Neuronal stem cell (in vitro differentiated cells): ENCODE measurements at regions not wholly inside any gene's neighbourhood (a gene's known extent, or its start where the extent isn't known, plus 50 kb on each side); places are given as distances from the start of the nearest gene placed in this dataset.

Source experiments
- DNase-seq: peaks from one replicate; pipeline ENCODE4 v3.0.0-alpha.2; 2013; ENCODE audit warnings: low spot score
- H2AFZ ChIP-seq: one replicate; pipeline ENCODE4 v1.6.1; 2013; ENCODE audit warnings: mild to moderate bottlenecking, low read length, inconsistent platforms
- H2AK5ac ChIP-seq: 2 replicates; pipeline ENCODE4 v1.6.1; 2013; ENCODE audit warnings: low read depth, mild to moderate bottlenecking, inconsistent platforms, low read length, moderate library complexity, mixed read lengths
- H2BK120ac ChIP-seq: 2 replicates; pipeline ENCODE4 v1.6.1; 2013; ENCODE audit warnings: low read depth, mild to moderate bottlenecking, inconsistent platforms, low read length, moderate library complexity, mixed read lengths
- H2BK12ac ChIP-seq: one replicate; pipeline ENCODE4 v1.6.1; 2013; ENCODE audit warnings: low read length, inconsistent platforms
- H2BK15ac ChIP-seq: 2 replicates; pipeline ENCODE4 v1.6.1; 2013; ENCODE audit warnings: mild to moderate bottlenecking, low read length, inconsistent platforms, mixed read lengths
- H2BK5ac ChIP-seq: one replicate; pipeline ENCODE4 v1.6.1; 2013; ENCODE audit warnings: inconsistent platforms, mild to moderate bottlenecking, low read length, moderate library complexity
- H3K14ac ChIP-seq: one replicate; pipeline ENCODE4 v1.6.1; 2013; ENCODE audit warnings: low read length, inconsistent platforms
- H3K18ac ChIP-seq: 2 replicates; pipeline ENCODE4 v1.6.1; 2013; ENCODE audit warnings: low read length, inconsistent platforms
- H3K23ac ChIP-seq: 2 replicates; pipeline ENCODE4 v1.6.1; 2013; ENCODE audit warnings: low read depth, mild to moderate bottlenecking, mixed read lengths, low read length, inconsistent platforms; ENCODE audit not compliant: poor library complexity
- H3K27ac ChIP-seq: replicated peaks from 3 replicates; pipeline ENCODE4 v1.5.1; 2013; ENCODE audit warnings: low read length, inconsistent platforms
- H3K27me3 ChIP-seq, 3 experiments: 2 replicates each; pipeline ENCODE4 v1.6.1; 2013; ENCODE audit warnings: low read length in 3 of 3, mild to moderate bottlenecking in 2 of 3, inconsistent platforms in 1 of 3, low read depth in 1 of 3, mixed read lengths in 1 of 3, moderate library complexity in 1 of 3; ENCODE audit not compliant: control insufficient read depth in 3 of 3, insufficient read depth in 3 of 3
- H3K36me3 ChIP-seq, 2 donors: replicated peaks in 1 of 2; 2 replicates each; pipeline ENCODE4 v1.6.1; 2013; ENCODE audit warnings: low read length in 2 of 2; ENCODE audit not compliant: control insufficient read depth in 2 of 2, insufficient read depth in 2 of 2
- H3K4ac ChIP-seq: 2 replicates; pipeline ENCODE4 v1.6.1; 2013; ENCODE audit warnings: inconsistent platforms, mild to moderate bottlenecking, low read length, moderate library complexity
- H3K4me1 ChIP-seq, 2 donors: 1 replicate in 1 of 2; 2 replicates in 1 of 2; pipeline ENCODE4 v1.6.1; 2013; ENCODE audit warnings: low read length in 2 of 2, low read depth in 1 of 2; ENCODE audit not compliant: control insufficient read depth in 2 of 2, insufficient read depth in 1 of 2
- H3K4me2 ChIP-seq: one replicate; pipeline ENCODE4 v1.6.1; 2013; ENCODE audit warnings: mild to moderate bottlenecking, low read length, inconsistent platforms; ENCODE audit not compliant: insufficient read depth, poor library complexity, severe bottlenecking
- H3K4me3 ChIP-seq, 2 donors: 2 replicates each; pipeline ENCODE4 v1.5.1; 2013; ENCODE audit warnings: low read length in 2 of 2, mild to moderate bottlenecking in 2 of 2, inconsistent platforms in 1 of 2, moderate library complexity in 1 of 2
- H3K79me1 ChIP-seq: one replicate; pipeline ENCODE4 v1.6.1; 2013; ENCODE audit warnings: low read depth, mild to moderate bottlenecking, inconsistent platforms, low read length, moderate library complexity
- H3K9ac ChIP-seq: one replicate; pipeline ENCODE4 v1.6.1; 2013; ENCODE audit warnings: mild to moderate bottlenecking, low read depth, low read length, inconsistent platforms; ENCODE audit not compliant: poor library complexity
- H3K9me3 ChIP-seq, 2 donors: replicated peaks in 1 of 2; 2 replicates each; pipeline versions ENCODE3 to v1.6.1; 2013; ENCODE audit warnings: low read length in 2 of 2, mild to moderate bottlenecking in 2 of 2, inconsistent platforms in 1 of 2, low read depth in 1 of 2, mixed read lengths in 1 of 2, moderate library complexity in 1 of 2; ENCODE audit not compliant: control insufficient read depth in 2 of 2, insufficient read depth in 1 of 2
- H4K8ac ChIP-seq: one replicate; pipeline ENCODE4 v1.6.1; 2013; ENCODE audit warnings: low read depth, mild to moderate bottlenecking, inconsistent platforms, low read length, moderate library complexity
- H4K91ac ChIP-seq: one replicate; pipeline ENCODE4 v1.6.1; 2013; ENCODE audit warnings: low read length, low read depth, mild to moderate bottlenecking, inconsistent platforms; ENCODE audit not compliant: poor library complexity
- WGBS, 2 donors: extraction: QIAGEN DNeasy Blood & Tissue Kit; methylation state at CpG; one replicate each; pipeline ENCODE4 v1.1.7; 2013; ENCODE audit warnings: missing lambda C conversion rate in 2 of 2, mixed read lengths in 1 of 2; ENCODE audit not compliant: insufficient read length in 2 of 2, insufficient replicate concordance in 1 of 2; ENCODE audit errors: extremely low coverage in 2 of 2; 5-methylcytosine and 5-hydroxymethylcytosine counted together

GRCh38 chr9:129332581-129332980 lies 154.5 kb upstream of the IER5L start:
- H2BK12ac ChIP-seq = no peak overlapping the region
- H3K27ac ChIP-seq = no peak overlapping the region
- no peak overlapping the region for H3K9ac ChIP-seq
- H3K4me1 ChIP-seq = peaks cover 26 to 27% of the 10 kb centered on the region in 2 donors
- no peak overlapping the region for H2BK5ac ChIP-seq
- no peak overlapping the region for H3K18ac ChIP-seq
- DNase-seq = no peak
- H3K36me3 ChIP-seq = no peaks in the 10 kb centered on the region
- peak overlapping the region; percentile 42 for H2AFZ ChIP-seq
- H2BK120ac ChIP-seq = no peak overlapping the region
- WGBS, 2 donors = no CpG with 5 or more reads among the region's 4 CpGs
- H2AK5ac ChIP-seq = peak overlapping the region; percentile 30
- no peak overlapping the region for H3K4me2 ChIP-seq
- H4K8ac ChIP-seq = no peak overlapping the region
- H3K9me3 ChIP-seq = peaks cover 0 to 14% of the 10 kb centered on the region in 2 donors
- H3K27me3 ChIP-seq = no peaks in the 10 kb centered on the region
- H3K14ac ChIP-seq = peak overlapping the region; percentile 25
- H3K4ac ChIP-seq = no peak overlapping the region
- H3K4me3 ChIP-seq = no peak overlapping the region
- H3K79me1 ChIP-seq = no peaks in the 10 kb centered on the region
- H3K23ac ChIP-seq = no peak overlapping the region
- peak overlapping the region; percentile 4 for H2BK15ac ChIP-seq
- H4K91ac ChIP-seq = no peak overlapping the region

GRCh38 chr9:129331772-129332500 lies 153.9 kb upstream of the IER5L start:
- Histone ChIP-seq H3K18ac (peak overlapping the region; percentile 76), H2AK5ac (peak overlapping the region; percentile 30), H3K27me3 (no peaks in the 10 kb centered on the region), H4K91ac (no peak overlapping the region), H3K27ac (no peak overlapping the region), H3K23ac (no peak overlapping the region), H3K79me1 (no peaks in the 10 kb centered on the region), H3K9me3 (peaks cover 0 to 14% of the 10 kb centered on the region in 2 donors), H3K14ac (peak overlapping the region; percentile 25), H3K4me3 (no peak overlapping the region), H3K36me3 (no peaks in the 10 kb centered on the region), H2BK12ac (no peak overlapping the region), H2AFZ (peak overlapping the region; percentile 42), H2BK15ac (peak overlapping the region; percentile 4), H3K4me2 (no peak overlapping the region), H3K9ac (no peak overlapping the region), H4K8ac (no peak overlapping the region), H2BK5ac (no peak overlapping the region), H3K4me1 (peaks cover 23 to 24% of the 10 kb centered on the region in 2 donors), H3K4ac (peak overlapping the region; percentile 8), H2BK120ac (no peak overlapping the region)
- no CpG with 5 or more reads among the region's 13 CpGs for WGBS, 2 donors
- no peak for DNase-seq

- DNase-seq = no peak
- no peak overlapping the region for H3K4ac ChIP-seq
- WGBS, 2 donors = no CpG with 5 or more reads among the region's 4 CpGs
Measured at GRCh38 chr9:129331493-129331765, 153.4 kb upstream of the IER5L start.

GRCh38 chr9:129330711-129331492 lies 152.8 kb upstream of the IER5L start:
- Histone ChIP-seq H2AFZ (no peak overlapping the region), H3K14ac (no peak overlapping the region), H3K27ac (no peak overlapping the region), H3K9ac (no peak overlapping the region), H2BK5ac (no peak overlapping the region), H3K9me3 (peaks cover 0 to 14% of the 10 kb centered on the region in 2 donors), H2BK120ac (no peak overlapping the region), H3K27me3 (no peaks in the 10 kb centered on the region), H3K4me3 (no peak overlapping the region), H2BK12ac (no peak overlapping the region), H2BK15ac (no peak overlapping the region), H3K79me1 (no peaks in the 10 kb centered on the region), H3K4ac (no peak overlapping the region), H3K4me1 (peaks cover 23% of the 10 kb centered on the region in 2 donors), H2AK5ac (no peak overlapping the region), H3K36me3 (no peaks in the 10 kb centered on the region), H4K8ac (no peak overlapping the region), H3K4me2 (no peak overlapping the region), H3K18ac (no peak overlapping the region), H3K23ac (no peak overlapping the region), H4K91ac (no peak overlapping the region)
- no CpG with 5 or more reads among the region's 4 CpGs for WGBS, 2 donors
- DNase-seq = no peak

More at GRCh38 chr9:129331493-129331765, 153.4 kb upstream of the IER5L start:
- Histone ChIP-seq H3K27me3 (no peaks in the 10 kb centered on the region), H2BK12ac (no peak overlapping the region), H3K9me3 (peaks cover 0 to 14% of the 10 kb centered on the region in 2 donors), H4K8ac (no peak overlapping the region), H3K27ac (no peak overlapping the region), H3K9ac (no peak overlapping the region), H2BK5ac (no peak overlapping the region), H3K36me3 (no peaks in the 10 kb centered on the region), H2AFZ (no peak overlapping the region), H3K4me3 (no peak overlapping the region), H2AK5ac (no peak overlapping the region), H2BK120ac (no peak overlapping the region), H2BK15ac (no peak overlapping the region), H4K91ac (no peak overlapping the region), H3K23ac (no peak overlapping the region), H3K18ac (no peak overlapping the region), H3K4me2 (no peak overlapping the region), H3K79me1 (no peaks in the 10 kb centered on the region), H3K14ac (no peak overlapping the region), H3K4me1 (peaks cover 23% of the 10 kb centered on the region in 2 donors)
